Activated CD8-positive, alpha-beta T cell treated with anti-CD3 and anti-CD28 coated beads, Interleukin-2, amount 10 ng/mL, durations not matched to agents 7 days and 5 days (primary cell): ENCODE measurements at regions not wholly inside any gene's neighbourhood (a gene's known extent, or its start where the extent isn't known, plus 50 kb on each side); places are given as distances from the start of the nearest gene placed in this dataset.
"Not testable (repeated sequence)": the region's sequence is repeated elsewhere in the genome, so short reads cannot be mapped to it uniquely, and the experiment has no call there.

Experiments used
- ATAC-seq: fragments of 150-1000 bp; cut with Tn5 transposase; one replicate; pipeline ENCODE4 v1.10.0; 2021; ENCODE audit warnings: moderate library complexity
- CTCF ChIA-PET: fragments of 350-600 bp; sonication (Branson Sonifier 250); formaldehyde crosslinking; loops from one replicate; lab custom pipeline; 2021; ENCODE audit warnings: antibody characterized with exemption; lab: Charles Lee
- POLR2A ChIA-PET: fragments of 350-600 bp; sonication (Branson Sonifier 250); formaldehyde crosslinking; loops from one replicate; lab custom pipeline; 2021; ENCODE audit warnings: antibody characterized with exemption; lab: Charles Lee
- DNase-seq: peaks from one replicate; pipeline ENCODE4 v3.0.0-alpha.2; 2020
- H3K27ac Mint-ChIP-seq: one replicate; pipeline ENCODE4 v1.8.0; 2021; ENCODE audit warnings: mild to moderate bottlenecking, mixed read lengths
- H3K27me3 Mint-ChIP-seq: one replicate; pipeline ENCODE4 v1.8.0; 2021; ENCODE audit warnings: low read depth, mixed read lengths
- H3K36me3 Mint-ChIP-seq: one replicate; pipeline ENCODE4 v1.8.0; 2021; ENCODE audit warnings: low read depth, mixed read lengths
- H3K4me1 Mint-ChIP-seq: one replicate; pipeline ENCODE4 v1.8.0; 2021; ENCODE audit warnings: low read depth, mixed read lengths
- H3K4me3 Mint-ChIP-seq: one replicate; pipeline ENCODE4 v1.8.0; 2021; ENCODE audit warnings: mild to moderate bottlenecking, mixed read lengths
- H3K9me3 Mint-ChIP-seq: one replicate; pipeline ENCODE4 v1.8.0; 2022; ENCODE audit warnings: mixed read lengths; ENCODE audit not compliant: insufficient read depth

DNA sequence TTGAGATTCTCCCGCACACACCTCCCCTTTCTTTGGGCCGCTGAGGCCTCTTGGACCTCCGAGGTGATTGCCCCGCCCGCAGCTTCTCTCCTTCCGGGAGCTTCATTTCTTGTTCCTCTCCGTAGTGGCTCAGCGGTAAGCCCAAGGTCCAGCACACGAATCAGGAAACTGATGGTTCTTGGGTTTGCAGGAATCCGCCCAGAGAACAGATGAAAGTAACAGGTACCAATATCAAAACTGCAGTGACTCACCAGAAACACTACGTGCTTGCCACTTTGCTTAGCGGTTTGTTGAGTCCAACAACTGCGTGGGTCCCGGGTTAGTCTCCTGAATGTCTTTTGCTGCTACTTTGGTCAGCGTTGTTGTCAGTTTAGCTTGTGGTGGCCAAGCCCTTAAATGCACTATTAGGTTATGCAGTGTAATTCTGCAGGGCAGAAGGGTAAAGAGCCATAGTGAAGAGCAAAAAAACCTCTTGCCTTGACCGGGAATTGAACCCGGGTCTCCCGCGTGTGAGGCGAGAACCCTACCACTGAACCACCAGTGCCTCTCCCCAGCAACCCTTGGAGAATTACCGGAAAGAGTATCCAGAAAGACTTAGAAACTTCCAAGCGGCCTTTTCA, 172.1 kb downstream of the FAM72C start:
- H3K4me1 Mint-ChIP-seq, result not testable (repeated sequence)

DNA sequence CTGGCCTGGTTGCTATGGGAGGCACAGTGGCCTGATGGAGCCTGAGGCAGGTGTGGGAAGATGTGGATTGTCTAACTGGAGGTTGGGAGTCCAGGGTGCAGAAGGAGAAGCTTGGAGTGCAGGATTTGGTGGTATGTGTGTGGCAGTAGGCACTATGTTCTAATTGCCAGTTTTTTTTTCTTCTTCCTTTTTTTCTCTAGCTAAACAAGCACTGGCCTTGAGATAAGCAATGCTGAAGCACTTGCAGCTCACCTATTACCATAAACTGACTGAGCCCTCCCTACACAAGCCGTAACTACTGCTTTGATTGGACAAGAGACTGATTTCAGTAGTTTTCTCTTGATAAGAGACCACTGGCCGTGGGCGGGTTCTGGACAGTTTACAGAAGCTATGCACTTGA, 175.4 kb downstream of the FAM72C start:
- POLR2A ChIA-PET, H3K4me3 Mint-ChIP-seq, CTCF ChIA-PET, H3K36me3 Mint-ChIP-seq, H3K4me1 Mint-ChIP-seq, H3K27me3 Mint-ChIP-seq, DNase-seq, H3K9me3 Mint-ChIP-seq, ATAC-seq, H3K27ac Mint-ChIP-seq: not testable (repeated sequence)

More for the DNA sequence above, 172.1 kb downstream of the FAM72C start:
- H3K9me3 Mint-ChIP-seq, DNase-seq, H3K4me3 Mint-ChIP-seq, H3K27ac Mint-ChIP-seq, POLR2A ChIA-PET, H3K36me3 Mint-ChIP-seq, CTCF ChIA-PET, H3K27me3 Mint-ChIP-seq: not testable (repeated sequence)
- peak; percentile 57 for ATAC-seq

DNA sequence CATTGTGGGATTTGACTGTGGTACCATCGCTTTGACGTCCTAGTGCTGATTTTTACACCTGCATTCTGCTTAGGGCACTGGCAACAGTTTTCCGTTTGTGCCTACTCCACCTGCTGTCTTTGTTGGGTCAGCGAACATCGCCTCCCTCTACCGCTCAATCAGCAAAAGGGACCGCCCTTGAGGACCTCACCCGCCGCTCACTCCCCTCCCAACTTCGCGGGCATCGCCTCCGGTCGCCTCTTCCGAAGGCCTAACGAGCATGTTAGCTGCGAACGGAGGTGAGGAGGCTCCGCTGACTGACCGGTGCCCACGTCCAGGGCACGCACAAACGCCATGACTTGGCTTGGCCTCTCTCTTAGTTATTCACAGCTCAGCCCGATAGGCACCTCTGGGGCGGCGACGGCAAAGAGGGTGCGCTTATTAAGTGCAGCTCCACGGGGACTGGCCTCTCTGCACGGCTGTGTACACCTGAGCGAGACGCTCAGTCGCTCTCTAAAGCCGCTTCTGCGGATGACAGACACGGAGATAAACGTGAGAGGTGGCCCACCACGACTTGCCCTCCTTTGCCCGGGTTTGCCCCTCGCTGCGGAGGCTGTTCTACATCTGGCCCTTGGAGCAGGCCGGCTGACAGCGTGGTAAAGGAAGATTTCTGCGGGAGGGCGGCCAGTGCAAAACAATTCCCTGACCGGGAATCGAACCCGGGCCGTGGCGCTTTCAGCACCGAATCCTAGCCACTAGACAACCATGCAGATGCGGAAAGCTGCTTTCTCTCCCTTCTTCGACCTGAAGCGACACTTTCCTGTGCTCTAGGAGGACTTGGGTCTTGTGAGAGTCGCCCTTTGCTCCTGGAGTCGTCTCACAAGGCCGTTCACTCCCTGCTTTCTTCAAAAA, 179.5 kb downstream of the FAM72C start:
- H3K27me3 Mint-ChIP-seq, CTCF ChIA-PET, H3K9me3 Mint-ChIP-seq, DNase-seq, H3K4me1 Mint-ChIP-seq, H3K4me3 Mint-ChIP-seq, POLR2A ChIA-PET, H3K36me3 Mint-ChIP-seq, H3K27ac Mint-ChIP-seq: not testable (repeated sequence)
- peak; percentile 42 for ATAC-seq

DNA sequence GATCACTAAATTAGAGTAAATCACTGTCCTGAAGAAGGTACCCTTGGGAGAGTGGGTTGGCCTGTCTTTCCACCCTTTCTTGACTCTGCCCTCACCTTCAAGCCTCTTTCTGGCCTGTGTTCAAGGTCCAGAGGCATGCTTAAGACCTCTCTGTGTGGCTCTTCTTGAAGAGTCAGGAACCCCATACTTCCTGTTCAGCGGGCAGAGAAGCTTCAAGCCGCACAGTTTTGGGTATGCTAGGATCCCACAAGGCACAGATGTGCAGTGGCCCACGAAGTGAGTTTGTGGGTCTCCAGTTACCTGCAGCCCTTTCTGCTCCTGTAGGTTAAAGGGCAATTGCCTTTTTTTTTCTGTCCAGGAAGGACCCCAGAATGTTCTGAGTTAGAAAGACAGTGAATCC, 185.4 kb downstream of the FAM72C start:
- H3K4me3 Mint-ChIP-seq, H3K36me3 Mint-ChIP-seq, H3K9me3 Mint-ChIP-seq, H3K27me3 Mint-ChIP-seq, H3K4me1 Mint-ChIP-seq, CTCF ChIA-PET, H3K27ac Mint-ChIP-seq, DNase-seq, POLR2A ChIA-PET: not testable (repeated sequence)
- peak; percentile 52 for ATAC-seq

DNA sequence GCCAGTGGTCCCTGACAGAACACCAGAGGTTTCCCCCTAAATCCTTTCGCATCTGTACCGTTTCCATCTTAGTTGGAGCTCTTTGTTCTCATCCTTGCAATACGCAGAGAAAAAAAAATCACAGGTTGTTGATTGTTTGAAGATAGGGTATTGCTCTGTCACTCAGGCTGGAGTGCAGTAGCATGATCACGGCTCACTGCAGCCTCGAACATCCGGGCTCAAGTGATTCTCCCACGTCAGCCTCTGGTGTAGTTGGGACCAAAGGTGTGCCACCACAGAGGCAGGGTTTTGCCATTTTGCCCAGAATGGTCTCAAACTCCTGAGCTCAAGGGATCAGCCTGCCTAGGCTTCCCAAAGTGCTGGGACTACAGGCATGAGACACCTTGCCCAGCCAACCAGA, 185.9 kb downstream of the FAM72C start:
- H3K4me1 Mint-ChIP-seq, H3K27me3 Mint-ChIP-seq, POLR2A ChIA-PET, DNase-seq, H3K36me3 Mint-ChIP-seq, ATAC-seq, H3K4me3 Mint-ChIP-seq, H3K9me3 Mint-ChIP-seq, CTCF ChIA-PET, H3K27ac Mint-ChIP-seq: not testable (repeated sequence)

DNA sequence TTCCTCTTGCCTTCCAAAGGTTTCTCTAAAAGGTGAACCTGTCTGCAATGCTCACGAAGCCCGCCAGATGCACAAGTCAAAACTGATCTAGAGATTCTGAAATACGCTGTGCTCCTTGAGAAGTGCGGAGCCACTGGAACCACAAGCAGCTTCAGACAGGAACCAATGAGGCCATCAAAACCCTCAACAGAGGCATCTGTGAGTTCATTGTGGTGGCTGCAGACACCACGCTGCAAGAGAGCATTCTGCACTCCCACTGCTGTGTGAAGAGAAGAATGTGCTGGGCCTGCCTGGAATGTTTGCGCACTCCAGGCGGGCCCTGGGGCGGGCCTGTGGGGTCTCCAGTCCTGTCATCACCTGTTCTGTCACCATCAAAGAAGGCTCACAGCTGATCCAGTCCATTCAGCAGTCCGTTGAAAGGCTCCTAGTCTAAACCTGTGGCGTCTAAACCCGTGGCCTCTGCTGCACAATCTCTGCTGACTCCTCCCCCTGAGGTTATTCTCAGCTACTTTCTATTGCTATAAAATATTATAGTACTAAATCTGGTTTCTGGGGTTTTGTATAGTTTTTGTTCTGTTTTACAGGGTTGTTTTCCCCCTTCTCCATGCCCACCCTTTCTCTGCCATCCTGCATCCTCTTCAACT, 187.4 kb downstream of the FAM72C start:
- H3K9me3 Mint-ChIP-seq, H3K27me3 Mint-ChIP-seq, DNase-seq, H3K27ac Mint-ChIP-seq, H3K36me3 Mint-ChIP-seq, H3K4me1 Mint-ChIP-seq, CTCF ChIA-PET, POLR2A ChIA-PET, H3K4me3 Mint-ChIP-seq: not testable (repeated sequence)
- ATAC-seq, result peak; percentile 93

DNA sequence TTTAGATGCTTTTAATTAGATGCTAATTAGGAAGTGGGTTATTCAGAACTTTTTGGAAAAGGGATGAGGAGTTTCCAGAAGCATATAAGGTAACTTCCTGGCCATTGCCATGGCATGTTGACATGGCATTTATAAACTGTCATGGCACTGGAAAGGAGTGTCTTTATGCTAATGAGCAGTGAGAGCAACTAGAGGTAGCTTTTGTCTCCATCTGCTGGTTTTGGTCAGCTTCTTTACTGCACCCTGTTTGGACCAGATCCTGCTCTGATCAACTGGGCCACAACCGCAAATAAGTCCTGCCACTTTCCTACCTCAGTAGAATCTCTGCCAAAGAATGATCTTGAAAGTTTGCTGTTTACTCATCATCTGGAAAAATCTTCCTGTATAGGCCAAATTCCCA, 193.6 kb downstream of the FAM72C start:
- peak; percentile 78 for ATAC-seq
- H3K27me3 Mint-ChIP-seq, POLR2A ChIA-PET, H3K4me3 Mint-ChIP-seq, H3K27ac Mint-ChIP-seq, H3K9me3 Mint-ChIP-seq, H3K4me1 Mint-ChIP-seq, CTCF ChIA-PET, H3K36me3 Mint-ChIP-seq, DNase-seq: not testable (repeated sequence)

DNA sequence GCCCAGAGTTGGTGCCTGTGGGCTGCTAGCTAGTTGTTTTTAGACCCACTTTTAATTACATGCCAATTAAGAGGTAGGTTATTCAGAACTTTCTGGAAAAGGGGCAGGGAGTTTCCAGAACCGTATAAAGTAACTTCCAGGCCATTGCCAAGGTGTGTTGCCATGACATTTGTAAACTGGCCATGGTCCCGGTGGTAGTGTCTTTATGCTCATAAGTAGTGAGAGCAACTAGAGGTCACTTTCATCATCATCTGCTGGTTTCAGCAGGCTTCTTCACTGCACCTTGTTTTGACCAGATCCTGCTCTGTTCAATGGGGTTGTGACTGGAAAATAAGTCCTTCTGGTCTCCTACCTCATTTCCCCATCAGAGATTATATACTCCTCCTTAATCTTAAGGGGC, 207.0 kb downstream of the FAM72C start:
- H3K36me3 Mint-ChIP-seq, DNase-seq, H3K9me3 Mint-ChIP-seq, H3K4me3 Mint-ChIP-seq, H3K4me1 Mint-ChIP-seq, POLR2A ChIA-PET, H3K27me3 Mint-ChIP-seq, CTCF ChIA-PET, H3K27ac Mint-ChIP-seq, ATAC-seq: not testable (repeated sequence)

DNA sequence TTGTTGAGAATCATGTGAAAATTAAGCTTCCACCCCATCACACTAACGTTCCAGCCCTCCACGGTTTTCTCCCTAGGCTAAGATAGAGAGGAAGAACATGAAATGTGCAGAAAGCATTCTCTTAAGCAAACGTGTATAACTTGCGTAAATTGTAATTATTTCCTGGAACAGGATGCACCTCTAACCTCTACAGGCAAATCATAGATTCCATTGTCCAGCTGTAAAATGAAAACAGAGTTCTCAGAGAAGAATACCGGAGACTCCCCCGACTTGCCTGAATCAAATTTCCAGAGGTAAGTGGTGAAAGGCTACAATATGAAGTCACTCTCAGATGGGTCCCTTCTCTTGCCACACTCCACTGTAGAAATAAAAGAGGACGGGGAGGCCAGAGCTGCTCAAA, 211.4 kb downstream of the FAM72C start:
- H3K27me3 Mint-ChIP-seq, H3K9me3 Mint-ChIP-seq, DNase-seq, H3K4me3 Mint-ChIP-seq, H3K27ac Mint-ChIP-seq, H3K36me3 Mint-ChIP-seq, ATAC-seq, CTCF ChIA-PET, POLR2A ChIA-PET, H3K4me1 Mint-ChIP-seq: not testable (repeated sequence)

DNA sequence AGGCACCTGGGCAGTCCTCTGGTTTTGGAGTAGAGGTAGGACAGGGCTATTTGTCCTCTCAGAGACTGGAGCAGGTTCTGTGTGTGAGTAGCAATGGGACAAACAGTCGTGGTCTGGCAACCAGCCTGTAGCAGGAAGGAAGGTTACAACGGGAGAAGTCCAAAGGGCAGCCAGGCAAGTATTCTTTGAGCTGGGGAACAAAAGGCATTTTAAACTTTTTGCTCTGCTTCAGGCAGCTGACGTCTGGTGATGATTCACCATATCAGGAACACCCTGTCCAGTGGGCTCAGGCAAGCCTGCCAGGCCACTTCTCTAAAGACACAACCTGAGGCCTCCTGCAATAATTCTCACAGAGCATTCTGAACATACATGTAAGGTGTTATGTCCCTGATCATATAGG, 215.8 kb downstream of the FAM72C start:
- DNase-seq, H3K36me3 Mint-ChIP-seq, H3K27ac Mint-ChIP-seq, H3K4me1 Mint-ChIP-seq, ATAC-seq, H3K27me3 Mint-ChIP-seq, POLR2A ChIA-PET, H3K9me3 Mint-ChIP-seq, H3K4me3 Mint-ChIP-seq, CTCF ChIA-PET: not testable (repeated sequence)

DNA sequence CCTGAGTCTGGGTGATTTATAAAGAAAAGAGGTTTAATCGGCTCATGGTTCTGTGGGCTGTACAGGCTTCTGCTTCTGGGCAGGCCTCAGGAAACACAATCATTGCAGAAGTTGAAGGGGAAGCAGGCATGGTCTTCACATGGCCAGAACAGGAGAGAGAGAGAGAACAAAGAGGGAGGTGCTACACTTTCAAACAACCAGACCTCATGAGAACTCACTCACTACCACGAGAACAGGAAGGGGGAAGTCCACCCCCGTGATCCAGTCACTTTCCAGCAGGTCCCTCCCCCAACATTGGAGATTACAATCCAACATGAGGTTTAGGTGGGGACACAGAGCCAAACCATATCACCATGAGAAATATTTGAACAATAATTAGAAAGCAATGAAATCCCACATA, 222.9 kb downstream of the FAM72C start:
- Mint-ChIP-seq H3K36me3 (no peaks in the 10 kb centered on the region), H3K4me3 (no peak overlapping the region), H3K4me1 (no peaks in the 10 kb centered on the region), H3K27me3 (no peaks in the 10 kb centered on the region), H3K9me3 (no peaks in the 10 kb centered on the region), H3K27ac (no peak overlapping the region)
- POLR2A ChIA-PET, result no interaction called here
- no peak for ATAC-seq
- CTCF ChIA-PET, result no interaction called here
- no peak for DNase-seq

DNA sequence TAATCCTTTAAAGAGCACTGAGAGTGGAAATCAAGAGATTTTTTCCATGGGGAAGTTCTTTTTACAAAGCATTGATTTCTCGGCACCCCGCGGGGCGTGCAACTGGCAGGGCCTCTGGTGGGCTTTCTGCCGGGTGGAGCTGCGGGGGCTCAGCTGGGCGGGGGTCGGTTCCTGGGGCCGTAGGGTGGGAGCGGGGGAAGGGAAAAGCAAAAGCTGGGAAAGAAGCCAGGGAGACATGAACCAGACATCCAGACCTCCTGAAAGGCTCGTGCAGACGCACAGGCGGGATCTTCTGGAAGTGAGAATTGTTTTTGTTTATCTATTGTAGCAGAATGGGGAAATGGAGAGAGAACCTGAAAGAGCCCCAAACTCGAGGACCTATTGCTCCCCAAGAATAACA, 235.2 kb downstream of the FAM72C start:
- ATAC-seq, result no peak
- ChIA-PET POLR2A (no interaction called here), CTCF (no interaction called here)
- no peaks in the 10 kb centered on the region for H3K4me1 Mint-ChIP-seq
- H3K27ac Mint-ChIP-seq, result no peak overlapping the region
- H3K27me3 Mint-ChIP-seq, result peaks cover 16% of the 10 kb centered on the region
- H3K9me3 Mint-ChIP-seq, result no peaks in the 10 kb centered on the region
- no peak for DNase-seq
- no peaks in the 10 kb centered on the region for H3K36me3 Mint-ChIP-seq
- H3K4me3 Mint-ChIP-seq, result no peak overlapping the region
